ENCODE measurements at regions not wholly inside any gene's neighbourhood (a gene's known extent, or its start where the extent isn't known, plus 50 kb on each side); places are given as distances from the start of the nearest gene placed in this dataset.

- no peak for TF ChIP-seq CTCF (IDR thresholded peaks at IDR 0.05; ENCODE audit: control extremely low read depth in 1 of 3, insufficient read depth in 1 of 3, low read depth in 1 of 3, low read length in 3 of 3)
- no peak for TF ChIP-seq TCF12 (IDR thresholded peaks at IDR 0.05; ENCODE audit: low read depth, low read length)
- TF ChIP-seq EZH2 (IDR thresholded peaks at IDR 0.05; ENCODE audit: low read depth, low read length, severe bottlenecking), result no peak
- TF ChIP-seq POLR2A (IDR thresholded peaks at IDR 0.05; ENCODE audit: control extremely low read depth in 1 of 2, low read depth in 2 of 2, low read length in 2 of 2), result no peak
- no peak for TF ChIP-seq ASH2L (IDR thresholded peaks at IDR 0.05; ENCODE audit: low read length)
Observed at GRCh38 chr5:174359071-174359470, 313.6 kb downstream of the NSG2 start.
